ENCODE measurements at regions not wholly inside any gene's neighbourhood (a gene's known extent, or its start where the extent isn't known, plus 50 kb on each side); places are given as distances from the start of the nearest gene placed in this dataset.

- DNase-seq (ENCODE audit: low spot score) (no peak), FAIRE-seq (no peak)
Measured at GRCh38 chr5:174850565-174851169, 126.3 kb downstream of the MSX2 start.

GRCh38 chr5:174849426-174849825 lies 125.0 kb downstream of the MSX2 start:
- FAIRE-seq (no peak), DNase-seq (ENCODE audit: low spot score) (no peak)

- no peak for DNase-seq (ENCODE audit: low spot score)
- FAIRE-seq = no peak
Measured at GRCh38 chr5:174844971-174845370, 120.6 kb downstream of the MSX2 start.

- FAIRE-seq = no peak
Measured at GRCh38 chr5:174843263-174844250, 119.2 kb downstream of the MSX2 start.

GRCh38 chr5:174840435-174840834 lies 116.1 kb downstream of the MSX2 start:
- FAIRE-seq = no peak
- no peak for DNase-seq (ENCODE audit: low spot score)

More at GRCh38 chr5:174843263-174844250, 119.2 kb downstream of the MSX2 start:
- DNase-seq (ENCODE audit: low spot score) = no peak

- FAIRE-seq (no peak), DNase-seq (ENCODE audit: low spot score) (no peak)
Measured at GRCh38 chr5:174839196-174839595, 114.8 kb downstream of the MSX2 start.

- no peak for FAIRE-seq
- peak; percentile 28 for DNase-seq (ENCODE audit: low spot score)
Measured at GRCh38 chr5:174837919-174838902, 113.8 kb downstream of the MSX2 start.

- DNase-seq (ENCODE audit: low spot score) (no peak), FAIRE-seq (no peak)
Measured at GRCh38 chr5:174834081-174834480, 109.7 kb downstream of the MSX2 start.

- FAIRE-seq (no peak), DNase-seq (ENCODE audit: low spot score) (no peak)
Measured at GRCh38 chr5:174832811-174833210, 108.4 kb downstream of the MSX2 start.

GRCh38 chr5:174832025-174832424 lies 107.6 kb downstream of the MSX2 start:
- FAIRE-seq = no peak
- no peak for DNase-seq (ENCODE audit: low spot score)

GRCh38 chr5:174831031-174831660 lies 106.8 kb downstream of the MSX2 start:
- DNase-seq (ENCODE audit: low spot score) (no peak), FAIRE-seq (no peak)

- FAIRE-seq (no peak), DNase-seq (ENCODE audit: low spot score) (no peak)
Measured at GRCh38 chr5:174829511-174829864, 105.1 kb downstream of the MSX2 start.

GRCh38 chr5:174828804-174829510 lies 104.6 kb downstream of the MSX2 start:
- FAIRE-seq = no peak
- DNase-seq (ENCODE audit: low spot score) = no peak

- no peak for FAIRE-seq
- DNase-seq (ENCODE audit: low spot score) = no peak
Measured at GRCh38 chr5:174827558-174827957, 103.2 kb downstream of the MSX2 start.

GRCh38 chr5:174825587-174825986 lies 101.2 kb downstream of the MSX2 start:
- DNase-seq (ENCODE audit: low spot score) (no peak), FAIRE-seq (no peak)

- no peak for FAIRE-seq
Measured at GRCh38 chr5:174818430-174818829, 94.0 kb downstream of the MSX2 start.

GRCh38 chr5:174817610-174818009 lies 93.2 kb downstream of the MSX2 start:
- no peak for DNase-seq (ENCODE audit: low spot score)
- FAIRE-seq = no peak

More at GRCh38 chr5:174818430-174818829, 94.0 kb downstream of the MSX2 start:
- no peak for DNase-seq (ENCODE audit: low spot score)

- no peak for DNase-seq (ENCODE audit: low spot score)
- FAIRE-seq = no peak
Measured at GRCh38 chr5:174816858-174817257, 92.5 kb downstream of the MSX2 start.

GRCh38 chr5:174811438-174811837 lies 87.1 kb downstream of the MSX2 start:
- FAIRE-seq (no peak), DNase-seq (ENCODE audit: low spot score) (no peak)

GRCh38 chr5:174810796-174811195 lies 86.4 kb downstream of the MSX2 start:
- DNase-seq (ENCODE audit: low spot score) = no peak
- FAIRE-seq = no peak
